ENCODE measurements at regions not wholly inside any gene's neighbourhood (a gene's known extent, or its start where the extent isn't known, plus 50 kb on each side); places are given as distances from the start of the nearest gene placed in this dataset.

- TF ChIP-seq, protein P1, sequence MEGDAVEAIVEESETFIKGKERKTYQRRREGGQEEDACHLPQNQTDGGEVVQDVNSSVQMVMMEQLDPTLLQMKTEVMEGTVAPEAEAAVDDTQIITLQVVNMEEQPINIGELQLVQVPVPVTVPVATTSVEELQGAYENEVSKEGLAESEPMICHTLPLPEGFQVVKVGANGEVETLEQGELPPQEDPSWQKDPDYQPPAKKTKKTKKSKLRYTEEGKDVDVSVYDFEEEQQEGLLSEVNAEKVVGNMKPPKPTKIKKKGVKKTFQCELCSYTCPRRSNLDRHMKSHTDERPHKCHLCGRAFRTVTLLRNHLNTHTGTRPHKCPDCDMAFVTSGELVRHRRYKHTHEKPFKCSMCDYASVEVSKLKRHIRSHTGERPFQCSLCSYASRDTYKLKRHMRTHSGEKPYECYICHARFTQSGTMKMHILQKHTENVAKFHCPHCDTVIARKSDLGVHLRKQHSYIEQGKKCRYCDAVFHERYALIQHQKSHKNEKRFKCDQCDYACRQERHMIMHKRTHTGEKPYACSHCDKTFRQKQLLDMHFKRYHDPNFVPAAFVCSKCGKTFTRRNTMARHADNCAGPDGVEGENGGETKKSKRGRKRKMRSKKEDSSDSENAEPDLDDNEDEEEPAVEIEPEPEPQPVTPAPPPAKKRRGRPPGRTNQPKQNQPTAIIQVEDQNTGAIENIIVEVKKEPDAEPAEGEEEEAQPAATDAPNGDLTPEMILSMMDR (IDR thresholded peaks at IDR 0.05), result no peak
- TF ChIP-seq EP300 (IDR thresholded peaks at IDR 0.05), result no peak
- no peak for TF ChIP-seq POLR2AphosphoS5 (IDR thresholded peaks at IDR 0.05)
- TF ChIP-seq POLR2A (IDR thresholded peaks at IDR 0.05), result no peak
These were observed 108.7 kb upstream of the UBE2E2 start for GRCh38 chr3:23094412-23094811.
